ENCODE measurements at regions not wholly inside any gene's neighbourhood (a gene's known extent, or its start where the extent isn't known, plus 50 kb on each side); places are given as distances from the start of the nearest gene placed in this dataset.

GRCh38 chr18:56172527-56172926 is 465.9 kb downstream of the TXNL1 start:
- TF ChIP-seq CHD4 (IDR thresholded peaks at IDR 0.05; ENCODE audit: borderline replicate concordance), result no peak
- TF ChIP-seq RAD21 (conservative IDR thresholded peaks at IDR 0.05 in 1 of 2, IDR thresholded peaks at IDR 0.05 in 1 of 2), result no peak
- no peak for TF ChIP-seq CTCF (IDR thresholded peaks at IDR 0.05)
- TF ChIP-seq MAX (IDR thresholded peaks at IDR 0.05), result no peak
- TF ChIP-seq HOXA7 (CRISPR knock-in tag; IDR thresholded peaks at IDR 0.05), result no peak
- TF ChIP-seq POLR2A (IDR thresholded peaks at IDR 0.05; ENCODE audit: low read length), result no peak
- no peak for TF ChIP-seq ZFP36 (IDR thresholded peaks at IDR 0.05; ENCODE audit: borderline replicate concordance, partially characterized antibody)
- no peak for TF ChIP-seq KDM1A (IDR thresholded peaks at IDR 0.05; ENCODE audit: low read depth)
- TF ChIP-seq RFX5 (IDR thresholded peaks at IDR 0.05), result no peak
- no peak for TF ChIP-seq POLR2AphosphoS2 (conservative IDR thresholded peaks at IDR 0.05; ENCODE audit: low read length)
